GM19351 (cell line): ENCODE measurements at regions not wholly inside any gene's neighbourhood (a gene's known extent, or its start where the extent isn't known, plus 50 kb on each side); places are given as distances from the start of the nearest gene placed in this dataset.

Experiments used
- ATAC-seq: cut with Tn5 transposase; IDR thresholded peaks from one replicate; pipeline ENCODE4 v1.9.1; 2021; ENCODE audit warnings: mild to moderate bottlenecking, moderate library complexity; ENCODE audit not compliant: unreplicated experiment

GRCh38 chr2:109070290-109070689 is 58.7 kb upstream of the SH3RF3 start:
- no peak for ATAC-seq

- no peak for ATAC-seq
Measured at GRCh38 chr2:109069331-109070194, 59.4 kb upstream of the SH3RF3 start.

GRCh38 chr2:109068811-109069210 is 60.2 kb upstream of the SH3RF3 start:
- ATAC-seq = no peak

- ATAC-seq = no peak
Measured at GRCh38 chr2:109067631-109068125, 61.3 kb upstream of the SH3RF3 start.

- no peak for ATAC-seq
Measured at GRCh38 chr2:109066917-109067597, 61.9 kb upstream of the SH3RF3 start.

- ATAC-seq = no peak
Measured at GRCh38 chr2:109066501-109066900, 62.5 kb upstream of the SH3RF3 start.

GRCh38 chr2:109065391-109065734 is 63.6 kb upstream of the SH3RF3 start:
- ATAC-seq = no peak

- ATAC-seq = no peak
Measured at GRCh38 chr2:109064660-109065390, 64.2 kb upstream of the SH3RF3 start.

GRCh38 chr2:109062859-109063700 is 65.9 kb upstream of the SH3RF3 start:
- no peak for ATAC-seq

- no peak for ATAC-seq
Measured at GRCh38 chr2:109062145-109062858, 66.7 kb upstream of the SH3RF3 start.

GRCh38 chr2:109061736-109062135 is 67.3 kb upstream of the SH3RF3 start:
- no peak for ATAC-seq

GRCh38 chr2:109060496-109060895 is 68.5 kb upstream of the SH3RF3 start:
- ATAC-seq = no peak

GRCh38 chr2:109059474-109060165 is 69.4 kb upstream of the SH3RF3 start:
- ATAC-seq = no peak

- no peak for ATAC-seq
Measured at GRCh38 chr2:109058802-109059201, 69.8 kb upstream of the EDAR start.

- ATAC-seq = no peak
Measured at GRCh38 chr2:109058191-109058632, 69.2 kb upstream of the EDAR start.

- no peak for ATAC-seq
Measured at GRCh38 chr2:109057686-109058085, 68.7 kb upstream of the EDAR start.

- no peak for ATAC-seq
Measured at GRCh38 chr2:109055435-109055834, 66.4 kb upstream of the EDAR start.

- no peak for ATAC-seq
Measured at GRCh38 chr2:109054865-109055264, 65.8 kb upstream of the EDAR start.

GRCh38 chr2:109053716-109054115 is 64.7 kb upstream of the EDAR start:
- ATAC-seq = no peak
